ENCODE measurements at regions not wholly inside any gene's neighbourhood (a gene's known extent, or its start where the extent isn't known, plus 50 kb on each side); places are given as distances from the start of the nearest gene placed in this dataset.

DNA sequence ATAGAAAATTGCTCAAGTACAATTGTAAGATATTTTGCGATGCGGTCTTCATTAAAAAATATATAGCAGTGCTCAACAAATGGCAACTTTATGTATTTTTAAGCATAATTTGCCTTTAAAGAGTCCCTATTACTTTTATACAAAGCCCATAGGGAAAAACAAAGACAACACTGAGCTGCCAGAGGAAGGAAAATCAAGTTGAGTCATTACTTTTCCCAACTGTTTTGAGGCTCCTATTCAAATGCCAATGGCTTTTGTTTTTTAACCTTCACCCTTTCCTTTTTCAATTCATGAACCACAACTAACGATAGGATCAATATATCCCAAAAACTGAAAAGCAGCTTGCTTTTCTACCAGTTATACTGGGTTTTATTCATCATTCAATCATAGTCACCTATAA lies 157.6 kb upstream of the PLEKHA5 start:
- H3K27ac ChIP-seq: no peak overlapping the region
- TF ChIP-seq, protein P1, sequence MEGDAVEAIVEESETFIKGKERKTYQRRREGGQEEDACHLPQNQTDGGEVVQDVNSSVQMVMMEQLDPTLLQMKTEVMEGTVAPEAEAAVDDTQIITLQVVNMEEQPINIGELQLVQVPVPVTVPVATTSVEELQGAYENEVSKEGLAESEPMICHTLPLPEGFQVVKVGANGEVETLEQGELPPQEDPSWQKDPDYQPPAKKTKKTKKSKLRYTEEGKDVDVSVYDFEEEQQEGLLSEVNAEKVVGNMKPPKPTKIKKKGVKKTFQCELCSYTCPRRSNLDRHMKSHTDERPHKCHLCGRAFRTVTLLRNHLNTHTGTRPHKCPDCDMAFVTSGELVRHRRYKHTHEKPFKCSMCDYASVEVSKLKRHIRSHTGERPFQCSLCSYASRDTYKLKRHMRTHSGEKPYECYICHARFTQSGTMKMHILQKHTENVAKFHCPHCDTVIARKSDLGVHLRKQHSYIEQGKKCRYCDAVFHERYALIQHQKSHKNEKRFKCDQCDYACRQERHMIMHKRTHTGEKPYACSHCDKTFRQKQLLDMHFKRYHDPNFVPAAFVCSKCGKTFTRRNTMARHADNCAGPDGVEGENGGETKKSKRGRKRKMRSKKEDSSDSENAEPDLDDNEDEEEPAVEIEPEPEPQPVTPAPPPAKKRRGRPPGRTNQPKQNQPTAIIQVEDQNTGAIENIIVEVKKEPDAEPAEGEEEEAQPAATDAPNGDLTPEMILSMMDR (IDR thresholded peaks at IDR 0.05): no peak
- H3K4me3 ChIP-seq: no peak overlapping the region
- intact Hi-C loops (cut with DNase I): no loop called here
- H3K36me3 ChIP-seq: no peaks in the 10 kb centered on the region
- DNase-seq (ENCODE audit: low spot score in 2 of 2): no peak
- no peaks in the 10 kb centered on the region for H3K4me1 ChIP-seq
- no peaks in the 10 kb centered on the region for H3K9me3 ChIP-seq
- H3K27me3 ChIP-seq: no peaks in the 10 kb centered on the region

DNA sequence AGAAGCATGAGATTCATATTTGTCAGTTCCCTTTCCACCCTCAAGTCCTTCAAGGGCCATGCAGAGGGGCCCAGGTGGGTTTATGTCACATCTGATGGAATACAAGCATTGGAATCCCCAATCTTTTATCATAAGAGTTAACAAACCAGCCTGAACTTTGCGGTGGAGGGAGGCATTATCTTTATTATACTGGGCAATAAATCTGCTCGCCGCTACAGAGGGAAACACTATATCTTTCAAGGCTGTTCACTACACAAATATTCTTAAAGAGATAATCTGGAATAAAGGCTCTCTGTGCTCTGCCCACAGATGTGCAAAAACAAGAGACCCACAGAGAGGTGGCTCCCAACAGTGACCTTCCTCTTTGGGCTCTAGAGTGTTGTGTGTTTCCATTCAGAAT lies 153.6 kb upstream of the PLEKHA5 start:
- no peak for DNase-seq (ENCODE audit: low spot score in 2 of 2)
- Histone ChIP-seq H3K4me3 (no peak overlapping the region), H3K36me3 (no peaks in the 10 kb centered on the region), H3K27ac (no peak overlapping the region), H3K9me3 (no peaks in the 10 kb centered on the region), H3K4me1 (no peaks in the 10 kb centered on the region), H3K27me3 (no peaks in the 10 kb centered on the region)
- intact Hi-C loops (cut with DNase I): no loop called here
- TF ChIP-seq, protein P1 (IDR thresholded peaks at IDR 0.05): no peak

DNA sequence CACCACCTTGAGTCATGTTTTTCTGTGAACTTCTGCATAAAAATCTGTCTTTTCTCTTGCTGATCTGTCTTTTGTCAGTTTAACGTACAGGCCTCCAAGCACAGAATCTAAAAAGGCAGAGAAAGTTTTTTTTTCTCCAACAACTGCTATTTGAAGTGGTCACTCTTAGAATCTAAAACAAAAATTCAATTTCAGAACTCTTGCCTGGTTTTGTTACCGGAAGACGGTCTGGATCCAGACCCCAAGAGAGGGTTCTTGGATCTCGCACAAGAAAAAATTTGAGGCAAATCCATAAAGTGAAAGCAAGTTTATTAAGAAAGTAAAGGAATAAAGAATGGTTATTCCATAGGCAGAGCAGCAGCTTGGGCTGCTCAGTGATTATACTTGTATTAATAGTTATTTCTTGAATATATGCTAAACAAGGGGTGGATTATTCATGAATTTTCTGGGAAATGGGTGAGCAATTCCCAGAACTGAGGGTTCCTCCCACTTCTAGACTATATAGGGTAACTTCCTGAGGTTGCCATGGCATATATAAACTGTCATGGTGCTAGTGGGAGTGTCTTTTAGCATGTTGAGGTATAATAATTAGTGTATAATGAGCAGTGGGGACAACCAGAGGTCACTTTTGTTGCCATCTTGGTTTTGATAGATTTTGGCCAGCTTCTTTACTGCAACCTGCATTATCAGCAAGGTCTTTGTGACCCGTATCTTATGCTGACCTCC lies 150.0 kb upstream of the PLEKHA5 start:
- Histone ChIP-seq H3K4me3 (no peak overlapping the region), H3K27ac (no peak overlapping the region), H3K4me1 (no peaks in the 10 kb centered on the region), H3K27me3 (no peaks in the 10 kb centered on the region), H3K36me3 (no peaks in the 10 kb centered on the region), H3K9me3 (no peaks in the 10 kb centered on the region)
- no peak for DNase-seq (ENCODE audit: low spot score in 2 of 2)
- TF ChIP-seq, protein P1 (IDR thresholded peaks at IDR 0.05): no peak
- intact Hi-C loops (cut with DNase I): no loop called here

DNA sequence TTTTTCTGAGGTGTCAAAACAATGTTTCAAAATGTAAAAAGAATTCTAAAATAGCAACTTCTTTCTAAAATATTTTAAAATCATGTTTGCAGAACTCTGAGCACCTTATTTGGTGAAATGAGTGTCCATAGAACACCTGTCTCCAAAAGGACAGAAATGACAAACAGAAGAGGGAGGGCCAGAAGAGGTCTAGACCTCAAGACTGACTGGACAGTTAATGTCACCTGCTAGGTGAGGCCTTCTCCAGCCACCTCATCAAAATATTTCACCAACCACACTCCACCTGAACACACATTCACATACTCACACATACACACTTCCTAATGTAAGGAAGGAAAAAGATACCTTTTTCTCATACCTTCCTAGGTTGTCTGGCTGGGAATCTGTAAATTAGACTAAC lies 147.8 kb upstream of the PLEKHA5 start:
- no peaks in the 10 kb centered on the region for H3K36me3 ChIP-seq
- TF ChIP-seq, protein P1 (IDR thresholded peaks at IDR 0.05): no peak
- H3K4me1 ChIP-seq: no peaks in the 10 kb centered on the region
- intact Hi-C loops (cut with DNase I): no loop called here
- no peaks in the 10 kb centered on the region for H3K9me3 ChIP-seq
- no peak for DNase-seq (ENCODE audit: low spot score in 2 of 2)
- no peak overlapping the region for H3K4me3 ChIP-seq
- H3K27me3 ChIP-seq: no peaks in the 10 kb centered on the region
- no peak overlapping the region for H3K27ac ChIP-seq

DNA sequence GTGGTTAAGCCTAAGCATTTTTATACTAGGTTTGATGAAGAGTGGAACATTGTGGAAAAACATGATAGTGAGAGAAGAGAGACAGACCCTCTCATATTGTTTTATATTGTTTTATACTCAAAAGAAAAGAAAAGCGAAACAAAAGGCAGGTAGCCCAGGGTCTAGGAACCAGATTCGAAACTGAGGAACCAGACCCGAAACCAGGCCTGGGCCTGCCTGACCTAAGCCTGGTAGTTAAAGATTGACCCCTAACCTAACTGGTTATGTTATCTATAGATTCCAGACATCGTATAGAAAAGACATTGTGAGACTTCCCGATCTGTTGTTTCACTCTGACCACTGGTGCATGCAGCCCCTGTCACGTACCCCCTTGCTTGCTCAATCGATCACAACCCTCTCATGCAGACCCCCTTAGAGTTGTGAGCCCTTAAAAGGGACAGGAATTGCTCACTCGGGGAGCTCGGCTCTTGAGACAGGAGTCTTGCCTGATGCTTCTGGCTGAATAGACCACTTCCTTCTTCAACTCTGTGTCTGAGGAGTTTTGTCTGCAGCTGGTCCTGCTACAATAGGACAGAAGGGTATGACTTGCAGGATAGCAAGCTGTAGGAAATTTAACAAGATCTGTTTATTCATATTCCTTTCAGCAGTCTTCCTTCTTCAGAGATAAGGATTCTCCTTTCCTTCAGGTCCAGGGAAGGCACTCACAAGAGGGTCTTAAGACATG lies 147.1 kb upstream of the PLEKHA5 start:
- TF ChIP-seq, protein P1 (IDR thresholded peaks at IDR 0.05): no peak
- intact Hi-C loops (cut with DNase I): no loop called here

More for the DNA sequence above, 147.1 kb upstream of the PLEKHA5 start:
- no peak for DNase-seq (ENCODE audit: low spot score in 2 of 2)
- no peak overlapping the region for H3K27ac ChIP-seq
- no peaks in the 10 kb centered on the region for H3K4me1 ChIP-seq
- no peaks in the 10 kb centered on the region for H3K9me3 ChIP-seq
- H3K36me3 ChIP-seq: no peaks in the 10 kb centered on the region
- H3K4me3 ChIP-seq: no peak overlapping the region
- no peaks in the 10 kb centered on the region for H3K27me3 ChIP-seq
